SK-N-MC (cell line): ENCODE measurements at regions not wholly inside any gene's neighbourhood (a gene's known extent, or its start where the extent isn't known, plus 50 kb on each side); places are given as distances from the start of the nearest gene placed in this dataset.

Source experiments
- EZH2 ChIP-seq: fragments of 200-600 bp; sonication (generic); IDR thresholded peaks from one replicate; pipeline ENCODE4 v1.6.1; 2017; ENCODE audit warnings: antibody characterized with exemption
- FOXP2 ChIP-seq: optimal IDR thresholded peaks from 2 replicates; pipeline ENCODE3; 2011; ENCODE audit warnings: mild to moderate bottlenecking, moderate library complexity; ENCODE audit not compliant: insufficient read depth; ENCODE audit errors: extremely low read length, control extremely low read depth
- POLR2AphosphoS5 ChIP-seq: IDR thresholded peaks from 2 replicates; pipeline ENCODE4 v1.6.1; 2012; ENCODE audit warnings: mild to moderate bottlenecking, low read depth, low read length, borderline replicate concordance

GRCh38 chr20:7828437-7828836, 111.8 kb downstream of the HAO1 start:
- TF ChIP-seq POLR2AphosphoS5: no peak
- no peak for TF ChIP-seq EZH2
- no peak for TF ChIP-seq FOXP2
